Fibroblast of skin of left biceps (primary cell): ENCODE measurements at regions not wholly inside any gene's neighbourhood (a gene's known extent, or its start where the extent isn't known, plus 50 kb on each side); places are given as distances from the start of the nearest gene placed in this dataset.

ENCODE experiments used
- DNase-seq, 2 experiments: peaks; one replicate each; pipeline ENCODE4 v3.0.0-alpha.2; 2013; ENCODE audit warnings: low read depth in 2 of 2

DNA sequence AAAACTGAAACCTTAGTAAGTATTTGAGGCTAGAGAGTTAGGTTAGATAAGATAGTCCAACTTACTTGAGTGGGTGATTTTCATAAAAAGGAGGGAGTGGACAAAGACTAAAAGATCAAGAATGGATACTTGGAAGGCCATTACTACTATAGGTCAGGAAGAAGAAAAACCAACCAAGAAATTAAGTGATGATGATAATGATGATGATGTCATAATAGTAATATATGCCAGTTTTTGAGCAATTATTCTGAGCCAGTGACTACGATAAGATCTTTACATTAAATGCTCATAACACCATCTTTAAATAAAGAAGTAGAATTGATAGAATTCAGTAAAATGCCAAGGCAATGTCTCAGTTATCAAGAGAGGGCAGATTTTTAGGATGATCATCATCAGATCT, 430.7 kb upstream of the ADAMTS5 start:
- DNase-seq = no peak

- no peak for DNase-seq
Measured at GRCh38 chr21:27393726-27394125, 426.8 kb upstream of the ADAMTS5 start.

- no peak for DNase-seq
Measured at GRCh38 chr21:27391990-27392389, 425.1 kb upstream of the ADAMTS5 start.

DNA sequence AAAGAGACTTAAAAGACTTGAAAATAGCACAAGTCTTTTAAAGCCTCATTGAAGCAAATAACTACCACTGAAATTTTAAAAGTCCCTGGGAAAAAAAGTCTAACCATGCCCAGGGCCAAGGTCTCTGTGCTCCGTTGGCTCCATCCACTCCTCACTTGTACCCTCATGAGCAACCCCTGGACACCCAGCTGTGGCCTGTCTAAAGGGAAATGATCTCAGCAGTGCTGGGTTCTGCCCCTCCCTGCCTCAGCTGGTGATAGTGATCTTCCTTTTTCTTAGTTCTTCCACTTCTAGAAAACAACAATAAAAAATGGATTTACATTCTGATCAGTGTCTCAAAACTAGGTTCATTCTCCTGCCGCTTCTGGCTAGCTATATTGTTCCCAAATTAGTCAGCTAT, 423.5 kb upstream of the ADAMTS5 start:
- no peak for DNase-seq

GRCh38 chr21:27388825-27389224, 421.9 kb upstream of the ADAMTS5 start:
- DNase-seq = no peak

- DNase-seq = no peak
Measured at GRCh38 chr21:27382404-27382803, 415.5 kb upstream of the ADAMTS5 start.

DNA sequence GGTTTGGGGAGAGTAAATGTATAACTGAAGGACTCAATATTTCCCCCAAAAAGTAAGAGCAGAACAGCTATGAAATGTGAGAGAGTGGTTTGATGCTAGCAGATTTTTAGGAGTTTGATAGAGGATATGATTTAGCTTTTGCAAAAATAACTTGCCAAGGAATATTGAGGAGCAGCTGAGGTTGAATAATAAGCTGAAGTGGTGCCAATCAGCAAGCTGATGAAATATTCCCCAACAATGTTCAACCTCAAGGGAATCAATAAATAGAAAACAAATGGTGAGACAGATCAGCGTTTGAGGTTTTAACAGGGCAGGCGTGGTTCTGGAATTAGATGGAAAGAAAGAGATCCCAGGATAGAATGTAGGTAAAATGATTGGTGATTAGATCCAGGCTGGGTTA, 413.4 kb upstream of the ADAMTS5 start:
- peak in 1 of 2 experiments; percentile 47 for DNase-seq

GRCh38 chr21:27379354-27379753, 412.5 kb upstream of the ADAMTS5 start:
- DNase-seq = no peak

- DNase-seq = no peak
Measured at GRCh38 chr21:27372381-27372780, 405.5 kb upstream of the ADAMTS5 start.

GRCh38 chr21:27371975-27372331, 405.1 kb upstream of the ADAMTS5 start:
- no peak for DNase-seq

GRCh38 chr21:27371115-27371974, 404.5 kb upstream of the ADAMTS5 start:
- DNase-seq = no peak

DNA sequence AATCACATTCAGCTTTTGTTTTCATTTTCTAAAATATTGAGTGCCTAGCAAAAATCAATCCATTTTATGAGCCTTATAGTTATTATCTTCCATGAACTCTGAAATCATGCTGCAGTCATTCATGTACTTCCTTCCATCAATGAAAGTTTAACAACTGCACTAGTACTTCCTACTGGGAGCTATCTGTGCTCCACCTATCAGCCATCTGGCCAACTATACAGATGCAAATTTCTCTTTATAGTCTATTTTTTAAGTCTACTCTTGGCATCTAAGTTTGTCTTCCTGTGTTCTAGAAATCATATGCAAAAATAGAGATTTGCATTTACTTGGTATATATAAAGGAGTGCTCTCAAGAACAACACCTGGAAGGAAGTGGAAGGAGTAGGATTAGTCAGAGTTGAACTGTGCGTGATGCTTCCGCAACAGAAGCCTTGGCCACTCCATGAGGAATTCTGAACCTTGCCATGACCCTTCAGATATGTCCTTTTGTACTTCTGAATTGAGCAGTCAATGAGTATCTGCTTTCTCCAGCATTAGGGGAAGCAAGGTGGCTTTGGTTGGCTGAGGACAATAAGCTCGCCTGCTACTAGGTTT, 403.2 kb upstream of the ADAMTS5 start:
- DNase-seq = no peak

GRCh38 chr21:27369234-27369633, 402.3 kb upstream of the ADAMTS5 start:
- DNase-seq = no peak

GRCh38 chr21:27366646-27367235, 399.9 kb upstream of the ADAMTS5 start:
- no peak for DNase-seq

DNA sequence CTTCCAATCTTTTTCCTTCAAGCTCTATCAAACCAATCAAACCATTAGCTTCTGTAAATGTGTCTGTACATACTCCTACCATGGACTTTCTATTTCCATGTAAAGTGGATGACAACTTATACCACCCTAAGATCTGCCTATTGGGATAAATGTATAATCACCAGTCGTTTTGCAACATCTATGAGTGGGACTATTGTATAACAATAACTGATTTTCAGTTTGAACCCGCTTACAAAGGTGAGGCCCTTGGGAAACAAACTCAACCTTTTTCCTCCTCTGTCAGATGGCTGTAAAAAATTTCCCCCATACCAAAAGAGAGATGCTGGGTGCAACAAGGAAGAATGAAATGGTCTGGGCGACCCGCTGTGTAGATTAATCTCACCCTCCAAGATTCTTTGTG, 399.1 kb upstream of the ADAMTS5 start:
- DNase-seq = no peak

DNA sequence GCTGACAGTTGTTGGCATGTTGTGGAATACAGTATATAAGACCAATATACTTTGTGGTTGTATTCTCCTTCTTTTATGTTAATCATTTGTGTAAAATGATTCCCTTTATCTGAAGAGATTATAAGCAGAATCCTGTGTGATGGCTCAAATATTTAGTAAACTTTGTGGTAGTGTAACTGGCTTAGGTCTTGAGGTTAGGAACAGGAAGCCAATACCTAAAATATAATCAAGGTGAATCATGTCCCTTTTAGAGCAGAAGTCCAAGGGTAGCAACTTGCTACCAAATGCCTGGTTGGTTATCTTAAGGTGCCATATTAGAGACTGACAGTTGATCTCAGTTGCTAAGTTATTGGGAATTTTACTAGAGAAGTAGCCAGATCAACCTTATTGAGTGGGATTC, 398.5 kb upstream of the ADAMTS5 start:
- no peak for DNase-seq

DNA sequence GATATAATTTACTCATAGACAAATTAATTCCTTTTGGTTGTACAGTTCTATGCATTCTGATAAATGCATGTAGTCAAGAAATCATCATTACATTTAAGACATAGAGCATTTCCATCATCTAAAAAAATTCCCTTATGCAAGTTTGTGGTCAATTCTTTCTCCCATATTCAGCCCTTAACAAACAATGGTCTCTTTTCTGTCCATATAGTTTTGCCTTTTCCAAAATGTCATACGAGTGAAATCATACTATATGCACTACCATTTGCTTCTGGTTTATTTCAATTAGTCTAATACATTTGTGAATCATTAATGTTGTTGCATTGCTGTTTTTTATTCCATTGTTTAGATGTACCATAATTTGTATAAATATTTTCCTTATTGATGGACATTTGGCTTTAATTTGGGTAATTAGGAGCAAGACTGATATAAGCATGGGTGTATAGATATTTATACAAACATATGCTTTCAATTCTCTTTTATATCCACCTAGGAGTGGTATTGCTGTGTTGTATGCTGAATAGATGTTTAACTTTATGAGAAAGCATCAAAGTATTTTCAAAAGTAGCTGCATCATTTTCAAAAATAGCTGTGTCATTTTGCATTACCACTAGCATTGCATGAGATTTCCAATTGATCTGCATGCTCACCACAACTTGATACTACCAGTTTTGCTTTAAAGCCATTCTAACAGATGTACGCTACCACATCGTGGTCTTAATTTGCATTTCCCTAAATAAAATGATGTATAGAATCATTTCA, 397.0 kb upstream of the ADAMTS5 start:
- DNase-seq = no peak

- DNase-seq = no peak
Measured at GRCh38 chr21:27362249-27362648, 395.4 kb upstream of the ADAMTS5 start.

GRCh38 chr21:27359141-27359540, 392.3 kb upstream of the ADAMTS5 start:
- DNase-seq = peak; percentile 65 to 68

- DNase-seq = no peak
Measured at GRCh38 chr21:27352885-27353284, 386.0 kb upstream of the ADAMTS5 start.

DNA sequence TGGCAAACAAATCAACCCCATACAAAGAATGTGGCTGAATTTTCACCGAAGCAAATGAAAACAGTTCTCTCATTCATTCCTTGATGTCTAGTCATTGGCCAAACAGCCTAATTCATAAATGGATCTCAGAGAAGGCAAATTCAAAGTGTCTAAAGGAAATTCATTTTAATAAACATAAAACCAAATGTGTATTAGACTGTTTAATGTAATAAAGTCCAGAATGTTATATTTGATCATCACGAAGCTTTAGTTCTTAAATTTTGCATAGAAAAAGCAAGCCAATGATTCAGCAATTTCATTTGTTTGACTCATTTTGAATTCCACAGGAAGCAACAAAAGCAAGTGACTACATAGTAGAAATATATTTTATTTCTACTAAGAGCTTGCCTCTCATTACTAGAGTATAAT, 379.2 kb upstream of the ADAMTS5 start:
- no peak for DNase-seq

- peak; percentile 68 for DNase-seq
Measured at GRCh38 chr21:27339902-27340301, 373.0 kb upstream of the ADAMTS5 start.
